IMR-90 (cell line): ENCODE measurements at regions not wholly inside any gene's neighbourhood (a gene's known extent, or its start where the extent isn't known, plus 50 kb on each side); places are given as distances from the start of the nearest gene placed in this dataset.

Experiments
- ATAC-seq: fragments of 200-7000 bp; cut with Tn5 transposase; 2 replicates; pipeline ENCODE4 v1.9.1; 2020; ENCODE audit warnings: low read depth, mild to moderate bottlenecking, moderate library complexity
- BruUV-seq: library from RNA; stranded (reverse); fragments of 400-500 nt; replicated peaks from 2 replicates; lab custom pipeline; 2021; lab: Mats Ljungman, UMichigan
- CTCF ChIA-PET: fragments of 300-600 bp; formaldehyde crosslinking; extraction: SDS; loops from one replicate; lab custom pipeline; 2021; ENCODE audit warnings: antibody characterized with exemption; lab: Yijun Ruan, JAX
- POLR2A ChIA-PET: fragments of 300-600 bp; sonication (Branson Sonifier 250); formaldehyde crosslinking; loops from one replicate; lab custom pipeline; 2022; ENCODE audit warnings: antibody characterized with exemption; ENCODE audit not compliant: unreplicated experiment; lab: Charles Lee
- DNase-seq: peaks from one replicate; pipeline ENCODE4 v3.0.0; 2013
- H2AFZ ChIP-seq: replicated peaks from 2 replicates; pipeline ENCODE3; 2013; ENCODE audit warnings: low read length, mild to moderate bottlenecking; ENCODE audit not compliant: poor library complexity
- H2AK5ac ChIP-seq: 2 replicates; pipeline ENCODE4 v1.6.1; 2013; ENCODE audit warnings: low read depth, low read length, inconsistent platforms
- H2AK9ac ChIP-seq: replicated peaks from 2 replicates; pipeline ENCODE3; 2013; ENCODE audit warnings: mild to moderate bottlenecking, low read depth, low read length, moderate library complexity; ENCODE audit not compliant: poor library complexity
- H2BK120ac ChIP-seq: 2 replicates; pipeline ENCODE4 v1.6.1; 2013; ENCODE audit warnings: low read depth, low read length, inconsistent platforms
- H2BK15ac ChIP-seq: 3 replicates; pipeline ENCODE4 v1.6.1; 2013; ENCODE audit warnings: low read depth, low read length, inconsistent platforms
- H2BK20ac ChIP-seq: 2 replicates; pipeline ENCODE4 v1.6.1; 2013; ENCODE audit warnings: low read depth, mild to moderate bottlenecking, inconsistent platforms, low read length, moderate library complexity
- H2BK5ac ChIP-seq: 2 replicates; pipeline ENCODE4 v1.6.1; 2013; ENCODE audit warnings: mild to moderate bottlenecking, low read depth, low read length, inconsistent platforms; ENCODE audit not compliant: poor library complexity, severe bottlenecking
- H3K14ac ChIP-seq: replicated peaks from 2 replicates; pipeline ENCODE4 v1.6.1; 2013; ENCODE audit warnings: low read depth, low read length, inconsistent platforms
- H3K18ac ChIP-seq: 2 replicates; pipeline ENCODE4 v1.6.1; 2013; ENCODE audit warnings: low read depth, low read length, control low read depth
- H3K23ac ChIP-seq: 2 replicates; pipeline ENCODE4 v1.6.1; 2013; ENCODE audit warnings: low read depth, low read length, inconsistent platforms
- H3K27ac ChIP-seq: 2 replicates; pipeline ENCODE4 v1.5.1; 2013; ENCODE audit warnings: mild to moderate bottlenecking, control low read depth, low read length; ENCODE audit not compliant: insufficient read depth
- H3K27me3 ChIP-seq: 2 replicates; pipeline ENCODE4 v1.6.1; 2013; ENCODE audit warnings: low read length; ENCODE audit not compliant: control insufficient read depth, insufficient read depth
- H3K36me3 ChIP-seq: 2 replicates; pipeline ENCODE4 v1.6.1; 2013; ENCODE audit warnings: low read length, mixed read lengths; ENCODE audit not compliant: control insufficient read depth, insufficient read depth
- H3K4ac ChIP-seq: 2 replicates; pipeline ENCODE4 v1.6.1; 2013; ENCODE audit warnings: low read depth, low read length, inconsistent platforms
- H3K4me1 ChIP-seq: 2 replicates; pipeline ENCODE4 v1.6.1; 2013; ENCODE audit warnings: low read length, mixed read lengths; ENCODE audit not compliant: control insufficient read depth, insufficient read depth
- H3K4me2 ChIP-seq: 2 replicates; pipeline ENCODE4 v1.6.1; 2013; ENCODE audit warnings: low read depth, mild to moderate bottlenecking, control low read depth, low read length, moderate library complexity
- H3K4me3 ChIP-seq: 2 replicates; pipeline ENCODE4 v1.5.1; 2013; ENCODE audit warnings: low read depth, mild to moderate bottlenecking, control low read depth, low read length, moderate library complexity; ENCODE audit not compliant: insufficient read depth
- H3K56ac ChIP-seq: 2 replicates; pipeline ENCODE4 v1.6.1; 2013; ENCODE audit warnings: low read length, inconsistent platforms; ENCODE audit not compliant: insufficient read depth; ENCODE audit errors: extremely low read depth
- H3K79me1 ChIP-seq, 2 experiments: 2 replicates each; pipeline ENCODE4 v1.6.1; 2013; ENCODE audit warnings: low read length in 2 of 2, inconsistent platforms in 1 of 2, low read depth in 1 of 2
- H3K9ac ChIP-seq: 2 replicates; pipeline ENCODE4 v1.6.1; 2013; ENCODE audit warnings: low read depth, low read length, control low read depth
- H3K9me1 ChIP-seq: 2 replicates; pipeline ENCODE4 v1.6.1; 2013; ENCODE audit warnings: low read length, inconsistent platforms; ENCODE audit not compliant: insufficient read depth
- H3K9me3 ChIP-seq: 2 replicates; pipeline ENCODE4 v1.6.1; 2013; ENCODE audit warnings: low read length; ENCODE audit not compliant: control insufficient read depth, insufficient read depth
- H4K20me1 ChIP-seq: 2 replicates; pipeline ENCODE4 v1.6.1; 2013; ENCODE audit warnings: low read length, inconsistent platforms; ENCODE audit not compliant: insufficient read depth
- H4K5ac ChIP-seq: 2 replicates; pipeline ENCODE4 v1.6.1; 2013; ENCODE audit warnings: mild to moderate bottlenecking, low read depth, low read length, control low read depth
- H4K8ac ChIP-seq, 2 experiments: 2 replicates each; pipeline ENCODE4 v1.6.1; 2013; ENCODE audit warnings: low read depth in 2 of 2, low read length in 2 of 2, control low read depth in 1 of 2, inconsistent platforms in 1 of 2
- H4K91ac ChIP-seq: 2 replicates; pipeline ENCODE4 v1.6.1; 2013; ENCODE audit warnings: low read depth, low read length, inconsistent platforms; ENCODE audit not compliant: insufficient read depth
- MAFK ChIP-seq: IDR thresholded peaks from 2 replicates; pipeline ENCODE4 v1.6.1; 2012; ENCODE audit warnings: low read depth, low read length, improper control_type of control experiment
- MXI1 ChIP-seq: IDR thresholded peaks from 2 replicates; pipeline ENCODE4 v1.6.1; 2012; ENCODE audit warnings: low read depth, mild to moderate bottlenecking, low read length, moderate library complexity, borderline replicate concordance
- RAD21 ChIP-seq: IDR thresholded peaks from 2 replicates; pipeline ENCODE4 v1.6.1; 2012; ENCODE audit warnings: low read length, improper control_type of control experiment
- RFX5 ChIP-seq: IDR thresholded peaks from 2 replicates; pipeline ENCODE4 v1.8.0; 2012; ENCODE audit warnings: low read depth, mild to moderate bottlenecking, low read length, moderate library complexity
- SMC3 ChIP-seq: fragments of 150-350 bp; IDR thresholded peaks from 2 replicates; pipeline ENCODE4 v1.6.1; 2016; ENCODE audit warnings: low read depth, mild to moderate bottlenecking, antibody characterized with exemption, low read length, moderate library complexity
- WGBS, 2 experiments: methylation state at CpG; one replicate each; pipeline versions ENCODE4 v1.1.5 to v1.1.7; 2013; ENCODE audit warnings: missing lambda C conversion rate in 2 of 2; ENCODE audit not compliant: insufficient read length in 1 of 2; ENCODE audit errors: extremely low coverage in 2 of 2; 5-methylcytosine and 5-hydroxymethylcytosine counted together
- dilution Hi-C: fragments of 300-500 bp; cut with HindIII; formaldehyde crosslinking; loops from one replicate; pipeline ENCODE4 v1.14.3; 2018; ENCODE audit warnings: low sequenced_read_pairs; ENCODE audit not compliant: unreplicated experiment
- in situ Hi-C: fragments of 300-500 bp; cut with MboI; formaldehyde crosslinking; loops from 3 replicates; pipeline ENCODE4 v1.14.3; 2019; ENCODE audit warnings: low sequenced_read_pairs, inconsistent platforms, mixed read lengths
- intact Hi-C: fragments of 100-400 bp; cut with micrococcal nuclease; formaldehyde crosslinking; loops from 2 replicates; pipeline ENCODE4 v1.10.0; 2022
- TF ChIP-seq, protein P1 (sequence below): fragments of 150-350 bp; IDR thresholded peaks from 2 replicates; pipeline ENCODE4 v1.6.1; 2017; ENCODE audit warnings: mild to moderate bottlenecking, antibody characterized with exemption, low read length, low read depth

GRCh38 chr6:117771403-117771802 is 96.1 kb downstream of the NUS1 start:
- no peak overlapping the region for H3K14ac ChIP-seq
- H3K56ac ChIP-seq = no peak overlapping the region
- H3K27ac ChIP-seq = no peak overlapping the region
- no TSS peak for BruUV-seq
- H2BK15ac ChIP-seq = no peak overlapping the region
- no peak overlapping the region for H2BK20ac ChIP-seq
- H3K18ac ChIP-seq = no peak overlapping the region
- H4K8ac ChIP-seq = no peak overlapping the region
- ChIA-PET CTCF (no interaction called here), POLR2A (no interaction called here)
- no peak overlapping the region for H4K5ac ChIP-seq
- no peaks in the 10 kb centered on the region for H3K9me3 ChIP-seq
- no peak overlapping the region for H2AK9ac ChIP-seq
- H2BK5ac ChIP-seq = no peak overlapping the region
- intact Hi-C loops (no loop called here), dilution Hi-C loops (no loop called here), in situ Hi-C loops (no loop called here)
- H3K4me3 ChIP-seq = no peak overlapping the region
- H2AFZ ChIP-seq = no peak overlapping the region
- no peak overlapping the region for H4K91ac ChIP-seq
- no peak overlapping the region for H3K23ac ChIP-seq
- no peak overlapping the region for H3K4ac ChIP-seq
- H2BK120ac ChIP-seq = no peak overlapping the region
- no peaks in the 10 kb centered on the region for H3K27me3 ChIP-seq
- H3K4me2 ChIP-seq = no peak overlapping the region
- DNase-seq (no peak), ATAC-seq (no peak)
- 0% methylated on average over 1 of the region's 2 CpGs; no CpG with 5 or more reads in 1 of the 2 experiments for WGBS, 2 experiments
- no peaks in the 10 kb centered on the region for H3K9me1 ChIP-seq
- no peaks in the 10 kb centered on the region for H3K79me1 ChIP-seq
- H3K9ac ChIP-seq = no peak overlapping the region
- H3K4me1 ChIP-seq = no peaks in the 10 kb centered on the region
- TF ChIP-seq, protein P1, sequence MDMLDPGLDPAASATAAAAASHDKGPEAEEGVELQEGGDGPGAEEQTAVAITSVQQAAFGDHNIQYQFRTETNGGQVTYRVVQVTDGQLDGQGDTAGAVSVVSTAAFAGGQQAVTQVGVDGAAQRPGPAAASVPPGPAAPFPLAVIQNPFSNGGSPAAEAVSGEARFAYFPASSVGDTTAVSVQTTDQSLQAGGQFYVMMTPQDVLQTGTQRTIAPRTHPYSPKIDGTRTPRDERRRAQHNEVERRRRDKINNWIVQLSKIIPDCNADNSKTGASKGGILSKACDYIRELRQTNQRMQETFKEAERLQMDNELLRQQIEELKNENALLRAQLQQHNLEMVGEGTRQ = no peak
- TF ChIP-seq MXI1 (no peak), RFX5 (no peak), SMC3 (no peak), MAFK (no peak), RAD21 (no peak)
- no peaks in the 10 kb centered on the region for H3K36me3 ChIP-seq
- H4K20me1 ChIP-seq = no peaks in the 10 kb centered on the region
- no peak overlapping the region for H2AK5ac ChIP-seq
